Chondrocyte (in vitro differentiated cells): ENCODE measurements at regions not wholly inside any gene's neighbourhood (a gene's known extent, or its start where the extent isn't known, plus 50 kb on each side); places are given as distances from the start of the nearest gene placed in this dataset.

ENCODE experiments used
- DNase-seq: peaks from one replicate; pipeline ENCODE4 v3.0.0; 2021; ENCODE audit warnings: mixed read lengths, low spot score
- H3K27ac Mint-ChIP-seq: one replicate; pipeline ENCODE4 v1.8.0; 2021; ENCODE audit warnings: mild to moderate bottlenecking, moderate library complexity, mixed read lengths; ENCODE audit not compliant: unreplicated experiment
- H3K27me3 Mint-ChIP-seq: 2 replicates; pipeline ENCODE4 v1.8.0; 2021; ENCODE audit warnings: low read depth, mixed read lengths
- H3K36me3 Mint-ChIP-seq: 2 replicates; pipeline ENCODE4 v1.8.0; 2021; ENCODE audit warnings: low read depth, mixed read lengths
- H3K4me1 Mint-ChIP-seq: 2 replicates; pipeline ENCODE4 v1.8.0; 2021; ENCODE audit warnings: low read depth, mild to moderate bottlenecking, mixed read lengths
- H3K4me3 Mint-ChIP-seq: one replicate; pipeline ENCODE4 v1.8.0; 2021; ENCODE audit warnings: mild to moderate bottlenecking, moderate library complexity, mixed read lengths; ENCODE audit not compliant: unreplicated experiment
- H3K9me3 Mint-ChIP-seq: 2 replicates; pipeline ENCODE4 v1.8.0; 2021; ENCODE audit warnings: low read depth, mixed read lengths
- TF ChIP-seq, protein P1 (sequence below): fragments of 200-600 bp; sonication (generic); IDR thresholded peaks from 2 replicates; pipeline ENCODE4 v1.5.0; 2021; ENCODE audit warnings: antibody characterized with exemption, mild to moderate bottlenecking, moderate library complexity

DNA sequence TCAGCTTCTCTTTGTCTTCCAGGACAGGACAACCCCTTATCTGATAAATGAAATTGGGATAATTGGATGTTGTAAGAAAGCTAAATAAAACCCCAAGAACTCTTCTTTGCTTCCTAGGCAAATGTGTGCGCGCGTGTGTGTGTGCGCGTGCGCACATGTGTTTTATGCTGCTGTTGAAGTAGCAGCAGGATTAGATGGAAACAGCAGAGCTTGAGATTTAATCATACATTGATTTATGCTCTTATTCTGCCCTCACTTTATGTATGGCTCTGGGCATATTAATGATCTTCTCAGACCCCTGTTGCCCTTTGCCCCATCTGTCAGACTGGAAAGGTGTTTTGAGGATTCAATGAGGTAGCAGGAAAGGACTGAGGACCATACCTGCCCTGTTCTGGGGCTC, 324.0 kb upstream of the MAP3K7 start:
- Mint-ChIP-seq H3K4me3 (no peak overlapping the region), H3K4me1 (no peaks in the 10 kb centered on the region), H3K27me3 (peaks cover 8% of the 10 kb centered on the region), H3K27ac (no peak overlapping the region), H3K9me3 (no peaks in the 10 kb centered on the region), H3K36me3 (no peaks in the 10 kb centered on the region)
- no peak for DNase-seq
- TF ChIP-seq, protein P1, sequence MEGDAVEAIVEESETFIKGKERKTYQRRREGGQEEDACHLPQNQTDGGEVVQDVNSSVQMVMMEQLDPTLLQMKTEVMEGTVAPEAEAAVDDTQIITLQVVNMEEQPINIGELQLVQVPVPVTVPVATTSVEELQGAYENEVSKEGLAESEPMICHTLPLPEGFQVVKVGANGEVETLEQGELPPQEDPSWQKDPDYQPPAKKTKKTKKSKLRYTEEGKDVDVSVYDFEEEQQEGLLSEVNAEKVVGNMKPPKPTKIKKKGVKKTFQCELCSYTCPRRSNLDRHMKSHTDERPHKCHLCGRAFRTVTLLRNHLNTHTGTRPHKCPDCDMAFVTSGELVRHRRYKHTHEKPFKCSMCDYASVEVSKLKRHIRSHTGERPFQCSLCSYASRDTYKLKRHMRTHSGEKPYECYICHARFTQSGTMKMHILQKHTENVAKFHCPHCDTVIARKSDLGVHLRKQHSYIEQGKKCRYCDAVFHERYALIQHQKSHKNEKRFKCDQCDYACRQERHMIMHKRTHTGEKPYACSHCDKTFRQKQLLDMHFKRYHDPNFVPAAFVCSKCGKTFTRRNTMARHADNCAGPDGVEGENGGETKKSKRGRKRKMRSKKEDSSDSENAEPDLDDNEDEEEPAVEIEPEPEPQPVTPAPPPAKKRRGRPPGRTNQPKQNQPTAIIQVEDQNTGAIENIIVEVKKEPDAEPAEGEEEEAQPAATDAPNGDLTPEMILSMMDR = no peak

DNA sequence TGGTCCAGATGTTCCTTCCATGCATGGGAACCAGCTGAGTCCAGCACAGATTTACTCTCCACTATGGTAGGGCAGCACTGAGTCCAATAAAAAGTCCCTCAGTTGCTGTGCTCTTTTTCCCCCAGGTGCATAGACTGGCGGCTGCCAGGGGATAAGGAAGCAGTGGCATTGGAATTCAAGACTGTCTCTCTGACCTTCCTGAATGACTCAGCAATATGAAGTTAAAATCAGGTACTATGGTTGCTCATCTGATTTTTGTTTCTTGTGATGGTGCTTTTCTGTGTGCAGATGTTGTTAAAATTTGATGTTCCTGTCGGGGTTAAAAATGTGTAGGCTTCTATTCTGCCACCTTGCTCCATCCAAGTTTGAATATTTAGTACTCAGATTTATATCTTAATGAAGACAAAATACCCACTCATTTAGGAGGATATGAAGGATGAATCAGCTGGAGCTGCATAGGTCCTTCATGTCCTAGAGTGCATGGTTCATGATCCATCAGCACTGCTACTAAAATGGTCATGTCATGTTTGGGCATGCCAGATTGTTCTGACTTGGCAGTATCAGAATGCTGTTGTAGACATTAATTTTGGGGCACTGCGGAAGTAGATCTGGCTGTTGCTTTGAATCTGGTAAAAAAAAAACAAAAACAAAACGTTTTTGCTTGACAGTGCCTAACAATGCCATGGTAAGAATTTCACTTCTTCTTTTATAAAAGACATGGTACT, 321.2 kb upstream of the MAP3K7 start:
- H3K27me3 Mint-ChIP-seq = peaks cover 5% of the 10 kb centered on the region
- no peak for DNase-seq
- no peak overlapping the region for H3K27ac Mint-ChIP-seq
- no peaks in the 10 kb centered on the region for H3K9me3 Mint-ChIP-seq
- TF ChIP-seq, protein P1 = no peak
- no peak overlapping the region for H3K4me3 Mint-ChIP-seq
- H3K4me1 Mint-ChIP-seq = no peaks in the 10 kb centered on the region
- no peaks in the 10 kb centered on the region for H3K36me3 Mint-ChIP-seq

DNA sequence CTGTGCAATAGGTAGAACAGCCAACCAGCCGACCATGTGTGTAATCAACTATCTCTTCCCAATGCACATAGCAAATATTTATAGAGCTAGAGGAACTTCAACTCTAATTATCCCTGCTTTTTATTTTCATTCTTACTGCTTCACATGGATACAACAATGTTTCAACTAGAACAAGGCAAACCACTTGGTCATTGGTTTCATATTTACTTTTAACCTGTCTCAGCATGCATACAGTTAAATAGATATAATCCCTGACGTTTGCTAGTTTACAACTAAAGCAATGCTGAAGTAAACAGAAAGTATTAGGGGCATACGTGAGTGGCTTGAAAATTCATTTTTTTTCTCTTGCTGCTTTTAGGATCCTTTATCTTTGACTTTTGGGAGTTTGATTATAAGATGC, 318.5 kb upstream of the MAP3K7 start:
- no peak for DNase-seq
- Mint-ChIP-seq H3K27me3 (peaks cover 5% of the 10 kb centered on the region), H3K27ac (no peak overlapping the region), H3K4me1 (no peaks in the 10 kb centered on the region), H3K9me3 (no peaks in the 10 kb centered on the region), H3K4me3 (no peak overlapping the region), H3K36me3 (no peaks in the 10 kb centered on the region)
- TF ChIP-seq, protein P1 = no peak

DNA sequence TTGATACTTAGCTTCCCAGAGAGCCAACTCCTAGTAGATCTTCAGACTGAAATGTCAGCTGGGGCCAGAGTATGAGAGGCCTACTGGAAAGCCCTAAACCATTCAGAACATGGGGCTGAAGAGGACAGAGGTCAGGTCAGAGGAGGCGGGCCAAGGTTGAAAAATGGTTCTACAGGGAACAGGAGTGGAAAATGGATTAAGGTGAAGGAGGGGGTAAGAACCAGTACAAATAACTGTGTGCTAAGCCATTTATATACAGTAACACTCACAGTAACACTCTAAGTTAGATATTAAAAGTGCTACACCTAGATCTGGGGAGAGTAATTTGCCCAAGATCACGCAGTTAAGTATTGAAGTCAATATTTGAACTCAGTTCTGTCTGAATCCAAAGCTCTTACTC, 313.2 kb upstream of the MAP3K7 start:
- Mint-ChIP-seq H3K4me1 (no peaks in the 10 kb centered on the region), H3K27me3 (no peaks in the 10 kb centered on the region), H3K36me3 (no peaks in the 10 kb centered on the region), H3K9me3 (no peaks in the 10 kb centered on the region), H3K4me3 (no peak overlapping the region), H3K27ac (no peak overlapping the region)
- TF ChIP-seq, protein P1 = no peak
- no peak for DNase-seq

DNA sequence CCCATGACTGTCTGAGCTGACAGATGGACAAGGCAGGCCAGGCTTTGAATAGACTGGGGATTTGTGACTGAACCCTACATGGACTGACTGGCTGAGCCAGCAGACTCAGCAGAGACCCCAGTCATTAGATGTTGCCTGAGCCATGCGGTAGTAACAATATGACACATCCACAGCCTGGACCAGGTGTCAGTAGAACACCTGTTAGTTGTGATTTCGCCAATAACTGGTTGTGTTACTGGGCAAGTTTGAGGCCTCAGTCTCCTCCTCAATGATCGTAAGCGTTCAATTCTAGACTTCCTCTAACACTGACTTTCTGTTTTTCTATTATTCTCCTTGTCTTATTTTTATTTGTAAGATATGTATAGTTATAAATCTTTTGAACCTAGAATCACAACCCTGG, 311.9 kb upstream of the MAP3K7 start:
- no peaks in the 10 kb centered on the region for H3K9me3 Mint-ChIP-seq
- TF ChIP-seq, protein P1 = no peak
- no peaks in the 10 kb centered on the region for H3K36me3 Mint-ChIP-seq
- H3K4me1 Mint-ChIP-seq = no peaks in the 10 kb centered on the region
- DNase-seq = no peak
- H3K27me3 Mint-ChIP-seq = peaks cover 2% of the 10 kb centered on the region
- no peak overlapping the region for H3K27ac Mint-ChIP-seq
- no peak overlapping the region for H3K4me3 Mint-ChIP-seq
